ENCODE measurements at regions not wholly inside any gene's neighbourhood (a gene's known extent, or its start where the extent isn't known, plus 50 kb on each side); places are given as distances from the start of the nearest gene placed in this dataset.

GRCh38 chr9:11045589-11045988 lies 432.8 kb upstream of the PTPRD start (continued):
- no peak for TF ChIP-seq ARID4B (CRISPR knock-in tag; IDR thresholded peaks at IDR 0.05; ENCODE audit: borderline replicate concordance)
- TF ChIP-seq EMX1 (CRISPR knock-in tag; IDR thresholded peaks at IDR 0.05): no peak
- TF ChIP-seq RORB (CRISPR knock-in tag; IDR thresholded peaks at IDR 0.05): no peak
- no peak for TF ChIP-seq USF1 (CRISPR knock-in tag; IDR thresholded peaks at IDR 0.05)
- TF ChIP-seq PRRX2 (CRISPR knock-in tag; IDR thresholded peaks at IDR 0.05): no peak
- no peak for TF ChIP-seq ERG (CRISPR knock-in tag; IDR thresholded peaks at IDR 0.05)

GRCh38 chr9:11063263-11063662 lies 450.5 kb upstream of the PTPRD start:
- Mint-ChIP-seq H3K4me1 (peaks cover 6% of the 10 kb centered on the region), H3K27me3 (ENCODE audit: low read depth) (no peaks in the 10 kb centered on the region), H3K36me3 (no peaks in the 10 kb centered on the region; the same call in 1 of the 2 replicates), H3K9me3 (0 out of 2 replicates have a peak, but pooled peaks cover 3% of the 10 kb centered on the region), H3K27ac (peak overlapping the region; percentile 3; the same call in 1 of the 2 replicates), H3K4me3 (no peak overlapping the region)
- ATAC-seq (peak; percentile 55; the same call in 1 of the 2 replicates), DNase-seq (ENCODE audit: low spot score) (no peak)
- ChIA-PET CTCF (no interaction called here), POLR2A (no interaction called here)
- no peak for TF ChIP-seq MLX (CRISPR knock-in tag; IDR thresholded peaks at IDR 0.05)
- TF ChIP-seq EMX1 (CRISPR knock-in tag; IDR thresholded peaks at IDR 0.05): no peak
- TF ChIP-seq ZNF423 (CRISPR knock-in tag; IDR thresholded peaks at IDR 0.05): no peak
- TF ChIP-seq ZNF317 (CRISPR knock-in tag; IDR thresholded peaks at IDR 0.05; ENCODE audit: borderline replicate concordance, low read depth): no peak
- no peak for TF ChIP-seq CREM (CRISPR knock-in tag; IDR thresholded peaks at IDR 0.05)
- TF ChIP-seq ELF4 (CRISPR knock-in tag; IDR thresholded peaks at IDR 0.05; ENCODE audit: low read depth): no peak
- no peak for TF ChIP-seq ZNF396 (CRISPR knock-in tag; IDR thresholded peaks at IDR 0.05; ENCODE audit: borderline replicate concordance)
- no peak for TF ChIP-seq ZNF416 (CRISPR knock-in tag; IDR thresholded peaks at IDR 0.05)
- TF ChIP-seq CREB1 (CRISPR knock-in tag; IDR thresholded peaks at IDR 0.05): no peak
- no peak for TF ChIP-seq FOXK1 (CRISPR knock-in tag; IDR thresholded peaks at IDR 0.05)
- no peak for TF ChIP-seq PREB (CRISPR knock-in tag; IDR thresholded peaks at IDR 0.05; ENCODE audit: borderline replicate concordance)
- TF ChIP-seq ZNF121 (CRISPR knock-in tag; IDR thresholded peaks at IDR 0.05): no peak
- no peak for TF ChIP-seq SMAD3 (CRISPR knock-in tag; IDR thresholded peaks at IDR 0.05; ENCODE audit: borderline replicate concordance)
- no peak for TF ChIP-seq STAT6 (CRISPR knock-in tag; conservative IDR thresholded peaks at IDR 0.05; ENCODE audit: low read depth)
- TF ChIP-seq AR (CRISPR knock-in tag; IDR thresholded peaks at IDR 0.05): no peak
- TF ChIP-seq ETV6 (CRISPR knock-in tag; IDR thresholded peaks at IDR 0.05): no peak
- no peak for TF ChIP-seq ATF3 (CRISPR knock-in tag; conservative IDR thresholded peaks at IDR 0.05)
- no peak for TF ChIP-seq GABPB1 (CRISPR knock-in tag; IDR thresholded peaks at IDR 0.05)
- TF ChIP-seq SOX15 (CRISPR knock-in tag; IDR thresholded peaks at IDR 0.05): no peak
